ENCODE measurements at regions not wholly inside any gene's neighbourhood (a gene's known extent, or its start where the extent isn't known, plus 50 kb on each side); places are given as distances from the start of the nearest gene placed in this dataset.

DNA sequence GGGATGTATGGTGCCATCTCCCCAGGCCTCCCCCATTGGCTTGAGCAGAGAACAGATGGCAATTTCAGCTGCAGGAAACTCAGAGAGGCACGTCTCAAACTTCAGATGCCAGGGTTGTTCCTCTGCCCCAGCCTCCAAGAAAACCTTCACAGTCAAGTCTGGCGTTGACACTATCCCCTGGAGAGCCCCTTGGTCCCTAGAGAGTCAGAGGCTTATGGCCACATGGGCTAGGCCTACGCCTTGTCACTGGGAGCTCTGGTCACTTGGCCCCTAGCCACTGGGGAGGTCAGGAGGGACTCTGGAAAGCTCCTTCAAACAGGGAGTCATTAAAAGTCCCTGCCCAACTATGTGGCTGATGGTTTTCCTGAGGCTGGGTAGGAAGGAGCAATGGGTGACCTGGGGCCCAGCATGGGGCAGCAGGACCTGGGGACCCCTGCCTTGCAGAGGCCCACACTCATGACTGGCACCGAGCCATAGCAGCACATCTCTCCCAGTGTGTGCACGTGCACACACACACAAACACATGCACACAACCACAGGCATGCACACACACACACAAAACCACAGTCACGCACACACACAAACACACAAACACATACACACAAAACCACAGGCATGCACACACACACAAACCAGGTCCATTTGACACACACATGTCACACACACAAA is 144.2 kb downstream of the GADD45G start:
- intact Hi-C loops (cut with DNase I; ENCODE audit: low total_unique reads): no loop called here
- TF ChIP-seq CTCF (IDR thresholded peaks at IDR 0.05) (no peak), POLR2A (IDR thresholded peaks at IDR 0.05) (no peak)
- no peaks in the 10 kb centered on the region for H3K27me3 ChIP-seq
- H3K4me3 ChIP-seq: no peak overlapping the region
- H3K9me3 ChIP-seq: no peaks in the 10 kb centered on the region
- no peak for DNase-seq
- no peaks in the 10 kb centered on the region for H3K36me3 ChIP-seq (ENCODE audit: low read depth, missing control alignments)
- H3K27ac ChIP-seq: no peak overlapping the region
- peaks cover 20% of the 10 kb centered on the region for H3K4me1 ChIP-seq
- WGBS, 2 donors: 85 to 87% methylated on average over 4 to 6 of the region's 6 CpGs

GRCh38 chr9:89749500-89750116 is 144.8 kb downstream of the GADD45G start:
- Histone ChIP-seq H3K27ac (no peak overlapping the region), H3K4me3 (no peak overlapping the region), H3K9me3 (no peaks in the 10 kb centered on the region), H3K4me1 (peaks cover 20% of the 10 kb centered on the region), H3K36me3 (ENCODE audit: low read depth, missing control alignments) (no peaks in the 10 kb centered on the region), H3K27me3 (no peaks in the 10 kb centered on the region)
- TF ChIP-seq POLR2A (IDR thresholded peaks at IDR 0.05): no peak
- TF ChIP-seq CTCF (IDR thresholded peaks at IDR 0.05): no peak
- intact Hi-C loops (cut with DNase I; ENCODE audit: low total_unique reads): no loop called here
- no peak for DNase-seq
- 74 to 100% methylated on average over 2 of the region's 3 CpGs for WGBS, 2 donors

DNA sequence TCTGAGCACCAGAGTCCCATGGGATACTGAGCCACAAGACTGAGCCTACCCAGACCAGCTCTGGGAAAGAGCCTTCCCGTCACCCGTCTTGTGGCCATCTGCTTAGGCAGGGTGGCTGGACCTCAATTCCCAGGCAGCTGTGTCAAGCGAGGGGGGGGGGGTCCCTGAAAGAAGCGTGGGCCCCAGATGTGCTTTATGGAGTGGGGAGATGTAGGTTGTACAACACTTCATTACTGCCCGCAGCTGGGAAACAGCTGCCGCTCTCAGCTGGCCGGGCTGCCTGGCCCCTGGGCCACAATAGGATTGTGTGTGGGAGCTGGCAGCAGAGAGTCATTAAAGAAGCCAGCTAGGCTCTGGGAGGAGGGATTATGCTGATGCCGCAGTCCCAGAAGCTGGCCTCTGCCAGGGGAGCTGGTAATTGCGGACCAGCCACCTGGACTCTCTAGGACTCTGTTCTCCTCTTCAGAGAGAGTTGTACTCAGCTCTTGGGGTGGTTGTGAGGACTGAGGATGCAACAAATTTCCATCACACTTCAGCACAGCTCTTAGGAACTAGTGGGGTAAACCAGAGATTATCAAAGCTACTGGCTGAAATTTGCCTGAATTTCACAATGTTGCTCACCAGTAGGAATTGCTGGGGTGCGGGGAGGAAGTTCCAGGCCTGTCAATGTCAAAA is 145.4 kb downstream of the GADD45G start:
- H3K27ac ChIP-seq: no peak overlapping the region
- no peaks in the 10 kb centered on the region for H3K9me3 ChIP-seq
- intact Hi-C loops (cut with DNase I; ENCODE audit: low total_unique reads): no loop called here
- peak; percentile 54 for DNase-seq
- H3K4me3 ChIP-seq: no peak overlapping the region
- H3K27me3 ChIP-seq: no peaks in the 10 kb centered on the region
- no peaks in the 10 kb centered on the region for H3K36me3 ChIP-seq (ENCODE audit: low read depth, missing control alignments)
- H3K4me1 ChIP-seq: peaks cover 20% of the 10 kb centered on the region
- 40 to 53% methylated on average over 7 to 9 of the region's 10 CpGs for WGBS, 2 donors
- TF ChIP-seq CTCF (IDR thresholded peaks at IDR 0.05) (no peak), POLR2A (IDR thresholded peaks at IDR 0.05) (no peak)

DNA sequence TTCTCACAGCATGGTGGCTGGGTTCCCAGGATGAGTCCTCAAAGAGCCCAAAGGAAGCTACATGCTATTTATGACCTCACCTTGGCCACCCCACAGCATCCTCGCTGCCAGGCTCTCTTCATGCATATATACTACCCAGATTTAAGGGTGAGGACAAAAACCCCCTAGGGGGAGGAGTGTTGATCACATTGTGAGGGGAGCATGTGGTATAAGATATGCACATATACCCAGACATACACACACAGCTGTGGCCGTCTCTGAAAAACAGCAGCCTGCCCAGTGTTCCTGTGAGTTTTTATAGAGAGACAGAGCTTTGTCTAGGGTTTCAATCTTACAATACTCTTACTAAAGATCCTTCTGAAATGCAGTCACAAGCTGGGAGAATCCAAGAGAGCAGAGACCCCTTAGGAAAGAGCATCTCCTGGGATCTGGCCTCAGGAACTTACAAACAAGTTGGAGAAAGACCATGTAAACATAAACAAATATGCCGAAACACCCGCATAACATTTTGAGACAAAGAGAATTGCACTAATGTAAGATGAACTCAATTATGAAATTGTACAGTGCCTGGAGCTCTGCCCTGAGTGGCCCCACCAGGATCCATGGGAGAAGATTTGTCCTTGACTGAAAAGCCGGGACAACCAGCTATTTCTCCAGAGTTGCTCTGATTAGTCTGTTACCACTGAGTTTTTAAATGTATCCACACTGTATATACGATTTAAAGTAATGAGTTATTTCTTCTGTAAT is 146.4 kb downstream of the GADD45G start:
- Histone ChIP-seq H3K27me3 (no peaks in the 10 kb centered on the region), H3K9me3 (no peaks in the 10 kb centered on the region), H3K36me3 (ENCODE audit: low read depth, missing control alignments) (no peaks in the 10 kb centered on the region), H3K4me3 (no peak overlapping the region), H3K4me1 (peaks cover 24% of the 10 kb centered on the region), H3K27ac (no peak overlapping the region)
- TF ChIP-seq POLR2A (IDR thresholded peaks at IDR 0.05) (no peak), CTCF (IDR thresholded peaks at IDR 0.05) (no peak)
- intact Hi-C loops (cut with DNase I; ENCODE audit: low total_unique reads): no loop called here
- peak; percentile 59 for DNase-seq
- WGBS, 2 donors: 53 to 55% methylated on average over 6 of the region's 6 CpGs

Measured in testis (tissue), 2 donors.